Neural cell (in vitro differentiated cells): ENCODE measurements at regions not wholly inside any gene's neighbourhood (a gene's known extent, or its start where the extent isn't known, plus 50 kb on each side); places are given as distances from the start of the nearest gene placed in this dataset.

Experiments
- CTCF ChIP-seq: fragments of 450-650 bp; IDR thresholded peaks from 2 replicates; pipeline ENCODE4 v1.5.1; 2014; ENCODE audit warnings: antibody characterized with exemption, mild to moderate bottlenecking, moderate library complexity; ENCODE audit not compliant: poor library complexity, severe bottlenecking
- REST ChIP-seq: IDR thresholded peaks from 2 replicates; pipeline ENCODE4 v1.6.1; 2012; ENCODE audit warnings: borderline replicate concordance

GRCh38 chr1:96376846-96377245, 344.7 kb upstream of the PTBP2 start:
- TF ChIP-seq CTCF (no peak), REST (no peak)
